Activated T-cell treated with anti-CD3 and anti-CD28 coated beads, Interleukin-2, amount 50 U/mL, for 4 hours (primary cell): ENCODE measurements at regions not wholly inside any gene's neighbourhood (a gene's known extent, or its start where the extent isn't known, plus 50 kb on each side); places are given as distances from the start of the nearest gene placed in this dataset.
"Not testable (repeated sequence)": the region's sequence is repeated elsewhere in the genome, so short reads cannot be mapped to it uniquely, and the experiment has no call there.

Experiments used
- ATAC-seq, 2 donors: fragments of 200-7000 bp; cut with Tn5 transposase; one replicate each; pipeline ENCODE4 v1.10.0; 2021
- DNase-seq: peaks from one replicate; pipeline ENCODE4 v3.0.0-alpha.2; 2020
- H3K27me3 Mint-ChIP-seq: one replicate; pipeline ENCODE4 v1.8.0; 2021; ENCODE audit warnings: low read depth, mixed read lengths
- H3K36me3 Mint-ChIP-seq: one replicate; pipeline ENCODE4 v1.8.0; 2022; ENCODE audit warnings: mixed read lengths; ENCODE audit not compliant: insufficient read depth
- H3K4me1 Mint-ChIP-seq: one replicate; pipeline ENCODE4 v1.8.0; 2021; ENCODE audit warnings: low read depth, mixed read lengths
- H3K4me3 Mint-ChIP-seq: one replicate; pipeline ENCODE4 v1.8.0; 2021; ENCODE audit warnings: mild to moderate bottlenecking, moderate library complexity, mixed read lengths
- H3K9me3 Mint-ChIP-seq: one replicate; pipeline ENCODE4 v1.8.0; 2021; ENCODE audit warnings: mixed read lengths

- ATAC-seq: no peak
- Mint-ChIP-seq H3K4me3 (no peak overlapping the region), H3K9me3 (peaks cover 8% of the 10 kb centered on the region), H3K4me1 (no peaks in the 10 kb centered on the region), H3K27me3 (no peaks in the 10 kb centered on the region), H3K36me3 (no peaks in the 10 kb centered on the region)
- DNase-seq: no peak
Observed at GRCh38 chr1:95650631-95651030, 416.6 kb downstream of the RWDD3 start.

GRCh38 chr1:95652423-95652965 is 418.5 kb downstream of the RWDD3 start:
- H3K4me1 Mint-ChIP-seq: no peaks in the 10 kb centered on the region
- ATAC-seq: no peak
- H3K4me3 Mint-ChIP-seq: no peak overlapping the region

GRCh38 chr1:95653618-95654017 is 419.6 kb downstream of the RWDD3 start:
- Mint-ChIP-seq H3K36me3 (no peaks in the 10 kb centered on the region), H3K4me3 (no peak overlapping the region), H3K9me3 (peaks cover 1% of the 10 kb centered on the region), H3K4me1 (no peaks in the 10 kb centered on the region), H3K27me3 (no peaks in the 10 kb centered on the region)
- ATAC-seq: no peak
- DNase-seq: no peak

More at GRCh38 chr1:95652423-95652965, 418.5 kb downstream of the RWDD3 start:
- Mint-ChIP-seq H3K36me3 (no peaks in the 10 kb centered on the region), H3K27me3 (no peaks in the 10 kb centered on the region), H3K9me3 (no peaks in the 10 kb centered on the region)
- no peak for DNase-seq

- Mint-ChIP-seq H3K36me3 (no peaks in the 10 kb centered on the region), H3K4me1 (no peaks in the 10 kb centered on the region), H3K4me3 (no peak overlapping the region), H3K9me3 (peaks cover 6% of the 10 kb centered on the region), H3K27me3 (no peaks in the 10 kb centered on the region)
- DNase-seq: no peak
- ATAC-seq: no peak
Observed at GRCh38 chr1:95655321-95656020, 421.5 kb downstream of the RWDD3 start.

- H3K4me1 Mint-ChIP-seq: no peaks in the 10 kb centered on the region
- peaks cover 6% of the 10 kb centered on the region for H3K9me3 Mint-ChIP-seq
- no peak overlapping the region for H3K4me3 Mint-ChIP-seq
- H3K36me3 Mint-ChIP-seq: no peaks in the 10 kb centered on the region
- no peaks in the 10 kb centered on the region for H3K27me3 Mint-ChIP-seq
- no peak for DNase-seq
- no peak for ATAC-seq
Observed at GRCh38 chr1:95657248-95657647, 423.2 kb downstream of the RWDD3 start.

GRCh38 chr1:95659166-95659565 is 425.2 kb downstream of the RWDD3 start:
- no peaks in the 10 kb centered on the region for H3K36me3 Mint-ChIP-seq

GRCh38 chr1:95659588-95659987 is 425.6 kb downstream of the RWDD3 start:
- no peak for ATAC-seq
- DNase-seq: no peak
- Mint-ChIP-seq H3K27me3 (no peaks in the 10 kb centered on the region), H3K4me1 (no peaks in the 10 kb centered on the region), H3K9me3 (peaks cover 12% of the 10 kb centered on the region), H3K36me3 (no peaks in the 10 kb centered on the region), H3K4me3 (no peak overlapping the region)

More at GRCh38 chr1:95659166-95659565, 425.2 kb downstream of the RWDD3 start:
- no peak overlapping the region for H3K4me3 Mint-ChIP-seq
- no peak for ATAC-seq
- DNase-seq: no peak
- H3K27me3 Mint-ChIP-seq: no peaks in the 10 kb centered on the region
- H3K4me1 Mint-ChIP-seq: no peaks in the 10 kb centered on the region
- H3K9me3 Mint-ChIP-seq: peaks cover 12% of the 10 kb centered on the region

GRCh38 chr1:95660736-95661135 is 426.7 kb downstream of the RWDD3 start:
- Mint-ChIP-seq H3K27me3 (no peaks in the 10 kb centered on the region), H3K4me3 (no peak overlapping the region), H3K4me1 (no peaks in the 10 kb centered on the region), H3K36me3 (no peaks in the 10 kb centered on the region), H3K9me3 (peaks cover 12% of the 10 kb centered on the region)
- ATAC-seq: no peak
- DNase-seq: no peak

- not testable (repeated sequence) for H3K4me1 Mint-ChIP-seq, H3K4me3 Mint-ChIP-seq, DNase-seq, H3K27me3 Mint-ChIP-seq, ATAC-seq, H3K36me3 Mint-ChIP-seq
- H3K9me3 Mint-ChIP-seq: peaks cover 12% of the 10 kb centered on the region
Observed at GRCh38 chr1:95663530-95663929, 429.5 kb downstream of the RWDD3 start.

GRCh38 chr1:95668165-95668564 is 434.2 kb downstream of the RWDD3 start:
- H3K36me3 Mint-ChIP-seq: no peaks in the 10 kb centered on the region
- ATAC-seq: no peak
- no peak overlapping the region for H3K4me3 Mint-ChIP-seq
- H3K9me3 Mint-ChIP-seq: peaks cover 3% of the 10 kb centered on the region
- no peak for DNase-seq
- H3K4me1 Mint-ChIP-seq: no peaks in the 10 kb centered on the region
- H3K27me3 Mint-ChIP-seq: no peaks in the 10 kb centered on the region

- not testable (repeated sequence) for H3K9me3 Mint-ChIP-seq
Observed at GRCh38 chr1:95669638-95670037, 435.6 kb downstream of the RWDD3 start.

GRCh38 chr1:95671098-95671497 is 437.1 kb downstream of the RWDD3 start:
- no peak for ATAC-seq
- no peaks in the 10 kb centered on the region for H3K36me3 Mint-ChIP-seq
- DNase-seq: no peak
- no peak overlapping the region for H3K4me3 Mint-ChIP-seq
- H3K27me3 Mint-ChIP-seq: no peaks in the 10 kb centered on the region
- H3K9me3 Mint-ChIP-seq: peaks cover 3% of the 10 kb centered on the region
- H3K4me1 Mint-ChIP-seq: no peaks in the 10 kb centered on the region

More at GRCh38 chr1:95669638-95670037, 435.6 kb downstream of the RWDD3 start:
- not testable (repeated sequence) for H3K36me3 Mint-ChIP-seq, ATAC-seq, H3K4me1 Mint-ChIP-seq, H3K27me3 Mint-ChIP-seq, H3K4me3 Mint-ChIP-seq, DNase-seq

- H3K4me1 Mint-ChIP-seq: no peaks in the 10 kb centered on the region
- no peak overlapping the region for H3K4me3 Mint-ChIP-seq
- no peaks in the 10 kb centered on the region for H3K9me3 Mint-ChIP-seq
- no peaks in the 10 kb centered on the region for H3K27me3 Mint-ChIP-seq
- H3K36me3 Mint-ChIP-seq: no peaks in the 10 kb centered on the region
- ATAC-seq: no peak
- DNase-seq: no peak
Observed at GRCh38 chr1:95679262-95679661, 445.3 kb downstream of the RWDD3 start.

- Mint-ChIP-seq H3K36me3 (no peaks in the 10 kb centered on the region), H3K27me3 (no peaks in the 10 kb centered on the region), H3K4me3 (no peak overlapping the region), H3K9me3 (peaks cover 5% of the 10 kb centered on the region), H3K4me1 (no peaks in the 10 kb centered on the region)
- ATAC-seq (no peak), DNase-seq (no peak)
Observed at GRCh38 chr1:95685081-95685480, 451.1 kb downstream of the RWDD3 start.

- no peaks in the 10 kb centered on the region for H3K36me3 Mint-ChIP-seq
- DNase-seq (no peak), ATAC-seq (no peak)
- H3K9me3 Mint-ChIP-seq: peaks cover 11% of the 10 kb centered on the region
- H3K27me3 Mint-ChIP-seq: no peaks in the 10 kb centered on the region
- no peak overlapping the region for H3K4me3 Mint-ChIP-seq
- no peaks in the 10 kb centered on the region for H3K4me1 Mint-ChIP-seq
Observed at GRCh38 chr1:95686217-95686616, 452.2 kb downstream of the RWDD3 start.
